GM21619 (cell line): ENCODE measurements at regions not wholly inside any gene's neighbourhood (a gene's known extent, or its start where the extent isn't known, plus 50 kb on each side); places are given as distances from the start of the nearest gene placed in this dataset.
A peak's percentile ranks its signal among the peaks of the same experiment; 100 is the strongest.

ENCODE experiments used
- ATAC-seq: cut with Tn5 transposase; IDR thresholded peaks from one replicate; pipeline ENCODE4 v1.9.1; 2021; ENCODE audit not compliant: unreplicated experiment

DNA sequence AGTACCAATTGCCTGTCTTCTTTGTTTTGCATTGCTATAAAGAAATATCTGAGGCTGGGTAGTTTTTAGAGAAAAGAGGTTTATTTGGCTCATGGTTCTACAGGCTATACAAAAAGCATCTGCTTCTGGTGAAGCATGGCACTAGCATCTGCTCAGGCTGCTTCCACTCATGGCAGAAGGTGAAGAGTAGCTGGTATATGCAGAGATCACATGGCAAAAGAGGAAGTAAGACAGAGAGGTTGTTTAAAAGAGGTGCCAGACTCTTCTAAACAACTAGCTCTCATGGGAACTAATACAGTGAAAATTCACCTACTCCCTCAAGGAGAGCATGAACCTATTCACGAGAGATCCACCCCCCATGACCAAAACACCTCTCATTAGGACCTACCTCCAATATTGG is 56.7 kb upstream of the GUCA2B start:
- ATAC-seq: no peak

DNA sequence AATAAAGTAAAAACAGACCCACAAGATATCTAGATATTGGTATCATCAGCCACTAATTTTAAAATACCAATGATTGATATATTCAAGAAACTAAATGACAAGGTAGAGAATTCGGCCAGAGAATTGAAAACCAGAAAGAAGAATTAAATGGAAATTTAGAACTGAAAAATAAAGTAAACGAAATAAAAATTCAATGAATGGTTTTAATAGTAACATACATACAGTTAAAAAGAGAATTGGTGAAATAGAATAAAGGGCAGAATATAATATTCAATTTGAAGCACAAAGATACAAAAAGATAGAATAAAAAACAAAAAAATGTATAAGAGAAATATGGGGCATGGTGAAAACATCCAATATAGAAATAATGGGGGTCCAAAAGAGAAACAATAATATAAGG is 64.0 kb upstream of the GUCA2B start:
- no peak for ATAC-seq

DNA sequence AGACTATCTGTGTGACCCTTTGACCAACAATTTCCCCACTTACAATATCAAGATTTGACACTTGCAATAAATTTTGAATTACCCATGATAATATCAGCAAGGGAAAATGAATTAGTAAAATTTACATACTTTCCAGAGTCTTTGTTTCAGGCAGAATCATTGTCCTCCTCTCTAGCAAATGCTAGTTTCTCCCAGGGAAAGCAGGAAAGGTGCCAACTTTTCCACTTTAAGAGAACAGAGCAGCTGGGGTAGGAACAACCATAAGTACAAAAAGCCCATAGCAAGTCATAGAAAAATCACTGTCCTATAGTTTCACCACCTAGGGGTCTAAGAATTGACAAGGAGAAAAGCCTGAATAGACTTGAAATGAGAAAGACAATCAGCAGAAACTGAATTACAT is 67.1 kb upstream of the GUCA2B start:
- ATAC-seq: no peak

DNA sequence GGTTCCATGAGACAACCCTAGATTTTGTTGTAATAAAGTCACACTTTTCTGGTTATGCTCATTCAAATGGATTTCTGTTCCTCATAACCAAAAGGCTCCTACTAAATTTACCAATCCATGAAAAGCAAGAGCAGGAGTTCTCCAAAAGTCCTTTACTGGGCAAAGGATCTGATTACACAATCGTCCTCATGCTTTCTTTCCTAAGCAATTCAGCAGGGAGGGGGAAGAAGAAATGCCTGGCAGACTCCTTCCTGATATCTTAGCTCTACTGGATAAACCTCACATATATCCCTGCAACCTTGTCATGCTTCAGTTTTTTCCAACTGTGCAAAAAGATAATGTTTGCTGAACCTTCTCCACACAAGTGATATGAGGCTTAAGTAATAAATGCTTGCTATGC is 67.6 kb upstream of the GUCA2B start:
- no peak for ATAC-seq

DNA sequence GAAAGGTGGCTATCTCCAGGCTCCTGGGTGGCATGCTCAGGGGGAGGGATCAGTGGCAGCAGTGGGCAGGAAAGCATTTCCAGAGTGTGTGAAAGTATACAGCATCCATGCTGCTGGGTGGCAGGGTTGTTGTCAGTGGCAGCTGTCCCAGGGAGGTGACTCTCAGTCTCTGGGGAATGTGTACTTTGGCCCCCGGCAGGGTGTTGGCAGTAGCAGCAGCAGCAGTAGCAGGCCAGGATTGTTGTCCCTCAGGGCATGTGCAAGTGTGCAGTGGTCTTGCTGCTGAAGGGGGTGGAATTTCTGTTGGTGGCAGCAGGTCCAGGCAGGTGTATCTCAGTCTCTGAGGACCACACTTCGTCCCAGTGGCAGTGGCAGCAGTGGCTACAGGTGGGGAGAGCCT is 71.7 kb upstream of the GUCA2B start:
- no peak for ATAC-seq

DNA sequence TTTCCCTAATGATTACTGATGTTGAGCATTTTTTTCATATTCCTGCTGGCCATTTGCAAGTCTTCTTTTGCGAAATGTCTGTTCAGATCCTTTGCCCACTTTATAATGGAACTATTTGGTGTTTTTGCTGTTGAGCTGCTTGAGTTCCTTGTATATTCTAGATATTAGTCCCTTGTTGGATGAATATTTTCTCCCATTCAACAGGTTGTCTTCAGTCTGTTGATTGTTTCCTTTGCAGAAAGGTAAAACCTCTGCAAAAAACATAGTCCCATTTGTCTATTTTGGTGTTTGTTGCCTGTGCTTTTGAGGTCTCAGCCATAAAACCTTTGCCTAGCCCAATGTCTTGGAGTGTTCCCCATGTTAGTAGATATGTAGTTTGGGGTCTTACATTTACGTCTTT is 78.0 kb upstream of the GUCA2B start:
- no peak for ATAC-seq

DNA sequence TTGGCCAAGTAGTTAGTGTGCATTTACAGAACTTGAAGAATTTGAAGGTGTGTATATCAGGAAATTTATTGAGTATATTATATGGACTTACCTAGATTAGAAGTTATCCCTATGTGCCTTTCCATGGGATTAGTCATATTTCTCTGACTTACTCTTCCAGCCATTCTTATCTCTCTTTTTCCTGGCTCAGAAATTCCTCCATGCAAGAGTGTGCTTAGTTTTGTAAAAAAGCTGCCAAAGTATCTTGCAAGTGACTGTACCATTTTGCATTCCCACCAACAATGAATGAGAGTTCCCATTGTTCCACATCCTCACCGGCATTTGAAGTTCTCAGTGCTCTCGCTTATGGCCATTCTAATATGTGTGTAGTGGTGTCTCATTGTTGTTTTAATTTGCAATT is 82.2 kb upstream of the GUCA2B start:
- no peak for ATAC-seq

DNA sequence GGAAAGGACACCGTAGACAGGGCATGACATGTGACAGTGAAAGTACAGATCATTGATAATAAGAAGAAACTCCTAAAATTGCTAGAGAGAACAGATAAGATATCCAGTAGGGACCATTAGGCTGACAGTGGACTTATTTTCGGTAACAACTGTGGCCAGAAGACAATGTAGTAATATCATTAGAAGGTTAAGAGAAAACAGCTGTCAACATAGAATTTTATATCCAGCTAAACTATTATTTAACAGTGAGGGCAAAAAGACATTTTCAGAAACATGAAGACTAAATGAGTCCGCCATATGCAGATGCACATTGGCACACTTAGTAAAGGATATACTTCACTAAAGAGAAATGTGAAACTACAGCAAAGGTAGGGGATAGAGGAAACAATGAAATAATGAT is 95.4 kb upstream of the GUCA2B start:
- no peak for ATAC-seq

DNA sequence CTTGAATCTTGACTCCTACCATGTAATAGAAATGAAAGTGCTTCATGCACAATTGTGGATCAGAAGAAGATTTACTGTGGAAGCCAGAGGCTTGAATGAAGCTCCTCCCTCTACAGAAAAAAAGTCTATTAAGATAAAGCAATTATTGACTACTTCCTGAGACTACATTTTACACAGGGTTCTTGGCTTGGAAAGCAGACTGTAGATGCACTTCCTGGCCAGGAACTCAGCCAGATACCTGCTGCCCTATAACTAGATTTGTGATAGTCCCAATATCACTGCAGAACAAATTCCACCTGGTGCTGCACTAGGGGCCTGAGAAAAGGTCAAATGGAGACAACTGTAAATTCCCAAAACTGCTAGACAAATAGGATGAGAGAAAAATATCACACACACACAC is 96.8 kb upstream of the GUCA2B start:
- ATAC-seq: no peak

DNA sequence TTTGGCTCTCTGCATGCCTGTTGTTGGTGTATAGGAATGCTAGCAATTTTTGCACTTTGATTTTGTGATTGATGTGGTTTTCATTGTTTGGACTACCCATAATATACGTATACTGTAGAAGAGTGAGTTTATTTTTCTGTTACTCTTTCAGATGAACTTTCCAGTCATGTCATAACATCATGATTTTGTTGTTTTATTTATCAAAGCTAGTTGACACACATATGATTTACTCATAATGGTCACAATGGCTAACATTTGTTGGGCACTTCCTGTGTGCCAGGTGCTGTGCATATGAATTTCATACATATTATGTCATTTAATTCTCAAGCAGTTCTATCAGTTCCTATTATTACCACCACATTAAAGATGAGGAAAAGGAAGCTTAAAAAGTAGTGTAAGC is 98.1 kb upstream of the GUCA2B start:
- ATAC-seq: no peak

DNA sequence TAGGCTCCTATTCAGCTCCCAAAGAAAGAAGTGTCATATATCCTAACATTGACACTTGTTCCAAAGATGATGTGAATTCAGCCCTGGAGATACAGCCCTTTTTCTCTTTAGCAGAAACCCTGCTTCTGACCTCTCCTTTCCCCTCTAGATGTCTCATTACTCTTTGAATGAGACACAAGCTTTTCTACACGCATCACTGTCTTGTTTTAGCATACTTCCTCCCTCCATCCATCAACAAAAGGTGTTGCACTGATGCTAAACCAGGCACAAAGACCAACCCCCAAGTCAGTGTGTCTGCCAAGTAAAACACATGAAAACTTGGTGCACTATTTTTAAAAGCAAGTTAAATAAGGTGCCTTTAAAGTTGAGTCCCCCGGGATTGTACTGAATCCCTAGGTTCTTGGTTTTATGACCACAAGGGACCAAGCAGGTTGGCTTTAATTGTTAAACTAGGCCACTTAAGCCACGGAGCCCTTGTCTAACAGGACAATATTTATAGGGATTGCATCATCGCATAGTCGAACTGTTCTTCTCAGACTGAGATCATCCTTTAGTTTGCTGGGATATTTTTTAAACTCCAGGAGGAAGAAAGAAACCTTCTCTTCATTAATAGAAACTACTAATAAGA is 101.0 kb upstream of the GUCA2B start:
- ATAC-seq: no peak

DNA sequence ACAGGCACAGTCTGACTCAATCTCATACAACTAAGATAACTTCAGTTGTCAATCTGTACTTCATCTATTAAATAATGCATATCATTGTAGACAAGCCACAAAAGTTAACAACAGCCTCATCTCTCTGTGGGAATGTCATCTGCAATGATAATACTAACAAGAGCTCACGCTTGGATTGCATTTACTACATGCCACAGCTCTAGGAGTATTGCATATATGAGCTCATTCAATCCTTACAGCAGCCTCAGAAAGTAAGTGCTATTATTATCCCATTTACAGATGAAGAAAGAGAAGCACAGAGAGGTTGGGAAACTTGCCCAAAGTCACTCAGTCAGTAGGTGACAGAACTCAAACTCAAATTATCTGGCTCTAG is 105.7 kb upstream of the GUCA2B start:
- no peak for ATAC-seq

DNA sequence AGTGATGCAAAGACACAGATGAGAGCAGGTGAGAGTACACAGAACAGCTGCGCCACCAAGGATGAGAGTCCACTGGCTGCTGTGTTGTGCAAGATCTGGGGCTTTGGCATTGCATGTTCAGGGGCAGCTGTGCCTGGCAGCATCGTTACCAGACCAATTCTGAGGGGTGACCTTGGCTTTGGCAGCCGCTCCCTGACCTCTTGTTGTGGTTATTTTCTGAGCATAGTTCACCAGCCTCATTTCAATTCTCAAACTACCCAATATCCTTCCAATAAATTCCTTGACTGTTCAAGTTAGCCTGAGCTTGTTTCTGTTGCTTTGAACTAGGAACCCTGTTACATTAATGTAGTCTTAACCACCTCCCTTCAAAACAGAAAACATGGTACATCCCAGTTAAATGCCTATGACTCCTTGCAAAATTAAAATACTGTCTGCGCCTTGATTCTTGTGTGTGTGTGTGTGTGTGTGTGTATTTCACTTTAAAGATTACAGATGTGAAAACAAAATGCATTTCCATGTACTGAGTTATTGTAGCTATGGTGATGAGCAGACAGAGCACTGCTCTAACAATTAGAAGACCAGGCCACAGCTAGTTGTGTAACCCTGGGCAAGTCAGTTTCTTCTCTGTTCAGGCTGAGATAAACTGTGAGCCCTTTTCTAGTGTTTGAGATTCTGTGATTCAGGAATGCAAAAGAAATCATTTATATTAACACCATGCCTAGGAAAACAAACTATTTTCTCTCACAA is 106.3 kb upstream of the GUCA2B start:
- ATAC-seq: no peak

DNA sequence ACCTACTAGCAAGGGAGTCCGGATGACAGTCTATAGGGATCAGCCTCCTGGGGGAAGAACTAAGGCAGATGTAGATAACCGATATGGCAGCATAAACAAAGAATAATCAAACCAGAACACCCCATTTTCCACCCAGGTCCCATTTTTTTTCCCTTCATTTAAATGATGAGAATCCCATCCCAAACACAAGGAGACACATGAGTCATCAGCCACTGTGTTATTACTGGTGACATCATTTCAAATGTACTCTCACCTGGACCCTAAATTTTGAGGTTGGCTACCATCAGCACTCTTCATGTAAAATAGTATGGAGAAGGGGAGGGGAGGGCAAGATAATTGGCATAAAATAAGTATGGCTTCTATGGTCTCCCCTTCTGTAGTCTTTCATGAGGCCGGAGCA is 108.9 kb upstream of the GUCA2B start:
- no peak for ATAC-seq

DNA sequence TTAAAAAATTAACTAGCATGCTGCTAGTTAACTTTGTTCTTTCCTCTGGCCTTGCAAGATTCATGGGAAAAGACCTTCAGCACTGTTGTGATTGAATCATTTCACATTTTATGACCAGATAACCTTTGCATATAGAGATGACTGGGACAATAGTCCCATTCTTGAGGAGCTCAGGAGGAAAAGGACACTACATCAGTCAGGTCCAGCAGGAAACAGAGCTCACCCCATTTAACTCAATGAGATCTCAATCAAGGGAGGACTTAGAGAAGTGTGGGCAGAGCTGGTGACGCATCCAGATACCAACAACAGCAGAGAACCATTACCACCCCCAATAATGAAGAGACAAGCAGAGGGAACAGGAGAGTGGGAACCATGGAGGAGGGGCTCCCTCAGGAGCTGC is 109.4 kb upstream of the GUCA2B start:
- ATAC-seq: no peak

DNA sequence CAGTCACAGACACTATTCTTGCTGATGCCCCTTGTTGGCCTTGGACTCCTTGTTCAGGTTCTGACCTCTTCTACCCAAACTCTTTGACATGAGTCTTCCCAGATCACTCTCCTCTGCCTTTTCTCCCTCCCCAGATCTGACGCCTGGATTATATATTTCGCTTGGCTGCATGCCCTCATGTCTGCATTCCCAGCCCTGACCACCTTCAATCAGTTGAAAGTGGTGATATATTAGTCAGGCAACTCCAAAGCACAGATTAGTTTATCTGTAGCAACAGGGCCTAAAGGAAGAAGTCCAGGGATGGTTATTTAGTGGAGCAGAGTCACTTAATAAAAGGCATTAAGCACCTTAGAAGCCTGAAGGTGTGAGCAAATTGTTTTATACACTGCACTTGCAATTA is 110.0 kb upstream of the GUCA2B start:
- no peak for ATAC-seq

DNA sequence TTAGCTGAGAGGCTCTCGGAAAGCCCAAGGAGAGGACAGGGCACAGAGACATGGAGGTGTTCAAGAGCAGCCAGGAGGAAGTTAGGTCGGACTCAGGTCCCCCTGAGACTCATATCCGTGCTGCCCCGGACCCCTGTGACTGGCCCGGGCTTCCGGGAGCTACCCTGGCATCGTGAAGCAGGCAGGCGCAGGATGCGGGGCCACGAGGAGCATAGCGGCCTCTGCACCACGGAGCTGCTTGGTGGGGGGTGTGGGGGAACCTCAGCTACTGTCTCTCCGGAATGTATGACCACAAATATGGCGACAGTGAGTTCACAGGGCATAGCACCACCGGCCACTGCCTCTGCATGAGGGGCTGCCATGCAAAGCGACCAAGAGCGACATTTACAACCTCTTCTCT is 112.2 kb upstream of the GUCA2B start:
- ATAC-seq: no peak

DNA sequence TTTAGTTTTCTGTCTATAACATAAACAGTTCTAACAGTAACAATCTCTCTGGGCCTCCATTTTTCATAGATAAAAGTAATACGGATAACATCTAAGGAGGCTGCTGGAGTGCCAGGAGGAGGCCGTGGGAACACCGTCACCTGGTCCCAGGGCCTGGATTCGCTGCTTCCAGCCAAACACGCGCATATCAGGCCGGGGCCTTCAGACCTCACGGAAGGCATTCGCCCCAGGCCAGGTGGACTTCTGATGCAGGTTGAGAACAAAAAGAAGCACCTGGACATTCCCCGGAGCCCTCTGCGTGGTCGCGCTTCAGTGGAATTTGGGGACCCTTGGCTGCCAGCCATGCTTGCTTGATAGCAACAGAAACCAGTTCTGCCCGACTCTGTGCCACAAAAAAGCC is 113.1 kb upstream of the GUCA2B start:
- no peak for ATAC-seq

DNA sequence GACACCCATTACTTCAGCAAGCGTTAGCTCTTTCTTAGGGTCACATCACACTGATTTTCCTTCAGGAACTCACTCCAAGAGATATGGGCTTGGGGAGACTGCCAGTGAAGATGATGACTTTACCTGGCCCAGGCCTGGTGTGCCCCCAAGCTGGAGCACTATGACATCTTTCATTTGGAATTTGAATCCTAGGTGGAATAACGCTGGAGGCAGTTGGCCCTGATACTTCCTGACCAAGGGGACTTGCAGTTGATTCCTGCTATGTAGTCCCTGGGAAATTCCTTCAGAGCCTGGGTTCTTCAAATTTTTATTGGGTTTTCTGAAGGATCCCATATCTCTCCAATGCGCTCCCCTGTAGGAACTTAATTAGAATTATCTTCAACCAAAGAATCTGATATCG is 114.9 kb upstream of the GUCA2B start:
- ATAC-seq: no peak

DNA sequence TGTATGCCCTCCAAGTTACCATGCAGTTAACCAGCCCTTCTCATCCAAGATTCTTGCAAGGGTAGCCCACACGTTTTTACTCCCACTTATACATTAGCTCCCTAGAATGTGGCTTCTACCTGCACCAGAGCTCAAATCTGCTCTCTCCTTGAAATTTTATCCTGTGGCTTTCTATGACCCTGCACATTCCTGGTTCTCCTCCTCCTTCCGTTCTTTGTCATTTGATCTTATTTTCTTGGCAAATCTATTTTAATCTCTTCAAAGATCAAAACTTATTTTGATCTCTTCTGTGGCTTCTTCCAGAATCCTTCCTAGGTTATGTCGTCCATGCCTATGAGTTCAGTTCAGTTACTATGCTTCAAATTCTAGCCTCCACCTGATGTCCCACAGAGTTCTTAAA is 115.6 kb upstream of the GUCA2B start:
- ATAC-seq: no peak

DNA sequence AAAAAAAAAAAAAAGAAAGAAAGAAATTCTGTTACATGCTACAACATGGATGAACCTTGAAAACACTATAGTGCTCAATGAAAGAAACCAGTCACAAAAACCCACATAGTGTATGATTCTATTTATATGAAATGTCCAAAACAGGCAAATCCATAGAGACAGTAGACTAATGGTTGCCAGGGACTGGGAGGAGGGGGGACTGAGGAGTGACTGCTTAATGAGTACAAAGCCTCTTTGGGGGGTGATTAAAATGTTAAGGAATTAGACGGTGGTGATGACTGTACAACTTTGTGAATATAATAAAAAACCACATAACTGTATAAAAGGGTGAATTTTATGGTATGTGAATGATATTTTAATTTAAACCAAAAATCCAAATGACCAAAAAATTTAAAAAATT is 116.0 kb upstream of the GUCA2B start:
- no peak for ATAC-seq

DNA sequence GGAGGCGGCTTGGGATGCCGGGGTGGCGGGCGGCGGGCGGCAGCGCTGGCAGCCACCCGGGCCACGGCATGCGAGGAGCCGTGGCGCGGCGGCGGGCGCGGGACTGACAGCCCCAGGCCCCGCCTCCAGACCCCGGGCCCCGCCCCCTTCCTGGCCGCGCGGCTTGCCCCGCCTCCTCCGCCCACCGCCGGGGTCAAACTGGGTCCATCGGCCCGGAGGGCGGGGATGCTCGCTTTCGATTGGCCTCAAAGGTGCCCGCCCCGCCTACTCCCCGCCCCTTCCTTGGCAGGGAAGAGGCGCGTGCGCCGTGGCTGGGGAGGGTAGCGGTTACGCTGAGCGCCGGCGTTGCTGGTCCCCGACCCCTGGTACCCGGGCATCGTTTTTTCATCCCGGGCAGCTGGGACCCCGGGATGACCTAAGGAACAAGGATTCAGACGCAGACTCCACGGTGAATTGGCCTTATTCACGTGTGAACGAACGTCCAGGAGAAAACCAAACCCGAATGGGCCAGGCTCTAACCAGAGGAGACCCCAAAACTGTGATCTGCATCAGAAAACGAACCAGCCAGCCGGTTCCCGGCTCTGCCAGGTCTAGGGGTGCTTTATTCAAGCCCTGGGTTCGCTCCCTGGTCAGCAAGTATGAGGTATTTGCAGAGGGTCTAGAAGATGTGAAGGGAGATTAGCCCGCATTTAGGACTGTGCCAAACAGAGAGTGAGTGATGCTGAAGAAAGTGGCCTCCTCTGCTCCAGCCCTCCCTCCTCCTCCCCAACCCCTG is 117.2 kb upstream of the GUCA2B start:
- ATAC-seq: peak; percentile 87
